ENCODE measurements at regions not wholly inside any gene's neighbourhood (a gene's known extent, or its start where the extent isn't known, plus 50 kb on each side); places are given as distances from the start of the nearest gene placed in this dataset.

DNA sequence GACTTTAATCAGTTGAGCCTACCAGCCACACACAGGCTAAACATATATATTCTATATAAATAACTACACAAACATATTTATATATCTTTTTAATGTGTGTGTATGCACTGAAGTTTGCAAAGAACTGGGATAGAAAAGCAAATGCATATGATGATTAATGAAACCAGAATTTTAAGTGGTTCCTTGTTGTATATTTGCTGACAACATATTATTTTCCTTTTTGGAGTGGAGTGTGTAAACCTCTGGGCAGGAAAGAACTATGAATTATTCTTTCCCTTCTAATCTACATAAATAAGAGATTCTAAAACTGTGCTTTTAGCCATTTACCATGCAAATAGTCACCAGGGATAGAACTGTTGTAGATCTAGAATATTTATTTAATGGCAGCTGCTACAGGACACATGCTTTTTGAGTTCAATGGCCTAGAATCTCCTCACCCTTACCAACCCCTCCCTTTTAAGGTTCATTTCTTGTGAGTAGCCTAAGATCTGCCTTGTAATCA, 187.6 kb downstream of the BACH1 start:
- in situ Hi-C loops (cut with HindIII; ENCODE audit: low sequenced_read_pairs): no loop called here
- DNase-seq (ENCODE audit: low read depth, low spot score): no peak
- H3K4me3 ChIP-seq (ENCODE audit: low read depth, low read length): no peak overlapping the region
- TF ChIP-seq, protein P1, sequence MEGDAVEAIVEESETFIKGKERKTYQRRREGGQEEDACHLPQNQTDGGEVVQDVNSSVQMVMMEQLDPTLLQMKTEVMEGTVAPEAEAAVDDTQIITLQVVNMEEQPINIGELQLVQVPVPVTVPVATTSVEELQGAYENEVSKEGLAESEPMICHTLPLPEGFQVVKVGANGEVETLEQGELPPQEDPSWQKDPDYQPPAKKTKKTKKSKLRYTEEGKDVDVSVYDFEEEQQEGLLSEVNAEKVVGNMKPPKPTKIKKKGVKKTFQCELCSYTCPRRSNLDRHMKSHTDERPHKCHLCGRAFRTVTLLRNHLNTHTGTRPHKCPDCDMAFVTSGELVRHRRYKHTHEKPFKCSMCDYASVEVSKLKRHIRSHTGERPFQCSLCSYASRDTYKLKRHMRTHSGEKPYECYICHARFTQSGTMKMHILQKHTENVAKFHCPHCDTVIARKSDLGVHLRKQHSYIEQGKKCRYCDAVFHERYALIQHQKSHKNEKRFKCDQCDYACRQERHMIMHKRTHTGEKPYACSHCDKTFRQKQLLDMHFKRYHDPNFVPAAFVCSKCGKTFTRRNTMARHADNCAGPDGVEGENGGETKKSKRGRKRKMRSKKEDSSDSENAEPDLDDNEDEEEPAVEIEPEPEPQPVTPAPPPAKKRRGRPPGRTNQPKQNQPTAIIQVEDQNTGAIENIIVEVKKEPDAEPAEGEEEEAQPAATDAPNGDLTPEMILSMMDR (IDR thresholded peaks at IDR 0.05; ENCODE audit: low read depth, low read length): no peak
